ENCODE measurements at regions not wholly inside any gene's neighbourhood (a gene's known extent, or its start where the extent isn't known, plus 50 kb on each side); places are given as distances from the start of the nearest gene placed in this dataset.
"Not testable (repeated sequence)": the region's sequence is repeated elsewhere in the genome, so short reads cannot be mapped to it uniquely, and the experiment has no call there.

GRCh38 chr1:99062192-99062591 lies 57.5 kb upstream of the PLPPR5 start:
- Mint-ChIP-seq H3K9me3 (no peaks in the 10 kb centered on the region), H3K4me3 (no peak overlapping the region), H3K27me3 (peaks cover 3% of the 10 kb centered on the region), H3K4me1 (no peaks in the 10 kb centered on the region), H3K36me3 (no peaks in the 10 kb centered on the region), H3K27ac (no peak overlapping the region)
- ATAC-seq (ENCODE audit: low read depth) (no peak), DNase-seq (ENCODE audit: low spot score in 2 of 2) (no peak)

- ATAC-seq (ENCODE audit: low read depth): no peak
- Mint-ChIP-seq H3K4me1 (no peaks in the 10 kb centered on the region), H3K27ac (no peak overlapping the region), H3K4me3 (no peak overlapping the region), H3K27me3 (no peaks in the 10 kb centered on the region), H3K36me3 (no peaks in the 10 kb centered on the region), H3K9me3 (no peaks in the 10 kb centered on the region)
- DNase-seq (ENCODE audit: low spot score in 2 of 2): no peak
Observed at GRCh38 chr1:99069146-99069545, 64.5 kb upstream of the PLPPR5 start.

- ATAC-seq (ENCODE audit: low read depth); H3K4me1 Mint-ChIP-seq; H3K9me3 Mint-ChIP-seq; DNase-seq (ENCODE audit: low spot score in 2 of 2); H3K36me3 Mint-ChIP-seq; H3K4me3 Mint-ChIP-seq; H3K27ac Mint-ChIP-seq; H3K27me3 Mint-ChIP-seq: not testable (repeated sequence)
Observed at GRCh38 chr1:99078529-99078928, 73.9 kb upstream of the PLPPR5 start.

DNA sequence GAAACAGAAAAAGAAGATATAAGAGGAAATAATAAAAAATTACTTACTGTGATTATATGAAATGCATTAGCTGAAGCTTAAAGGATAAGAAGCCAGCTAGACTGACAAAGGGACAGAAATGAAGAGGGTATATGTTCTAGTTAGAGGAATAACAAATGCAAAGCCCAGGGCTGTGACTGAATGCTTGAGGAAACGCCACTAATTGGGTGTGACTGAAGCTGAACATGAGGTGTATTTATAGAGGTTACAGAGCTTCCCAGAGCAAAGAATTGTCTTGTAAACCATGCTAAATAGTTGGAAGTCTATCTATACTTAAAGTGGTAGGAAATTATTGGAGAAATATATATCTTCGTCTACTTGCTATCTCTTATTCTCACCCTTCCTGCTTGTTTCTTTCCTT lies 77.7 kb upstream of the PLPPR5 start:
- Mint-ChIP-seq H3K4me3 (no peak overlapping the region), H3K4me1 (peaks cover 2% of the 10 kb centered on the region), H3K27me3 (no peaks in the 10 kb centered on the region), H3K27ac (no peak overlapping the region), H3K36me3 (no peaks in the 10 kb centered on the region), H3K9me3 (peaks cover 4% of the 10 kb centered on the region)
- no peak for DNase-seq (ENCODE audit: low spot score in 2 of 2)
- ATAC-seq (ENCODE audit: low read depth): no peak

GRCh38 chr1:99083338-99083737 lies 78.7 kb upstream of the PLPPR5 start:
- DNase-seq (ENCODE audit: low spot score in 2 of 2): no peak
- no peaks in the 10 kb centered on the region for H3K36me3 Mint-ChIP-seq
- H3K27ac Mint-ChIP-seq: no peak overlapping the region
- no peak for ATAC-seq (ENCODE audit: low read depth)
- no peak overlapping the region for H3K4me3 Mint-ChIP-seq
- H3K4me1 Mint-ChIP-seq: peaks cover 2% of the 10 kb centered on the region
- no peaks in the 10 kb centered on the region for H3K27me3 Mint-ChIP-seq
- H3K9me3 Mint-ChIP-seq: peaks cover 7% of the 10 kb centered on the region

GRCh38 chr1:99084562-99084961 lies 79.9 kb upstream of the PLPPR5 start:
- Mint-ChIP-seq H3K36me3 (no peaks in the 10 kb centered on the region), H3K27me3 (no peaks in the 10 kb centered on the region), H3K27ac (no peak overlapping the region), H3K4me3 (no peak overlapping the region), H3K4me1 (peaks cover 2% of the 10 kb centered on the region), H3K9me3 (peaks cover 7% of the 10 kb centered on the region)
- DNase-seq (ENCODE audit: low spot score in 2 of 2) (no peak), ATAC-seq (ENCODE audit: low read depth) (no peak)

DNA sequence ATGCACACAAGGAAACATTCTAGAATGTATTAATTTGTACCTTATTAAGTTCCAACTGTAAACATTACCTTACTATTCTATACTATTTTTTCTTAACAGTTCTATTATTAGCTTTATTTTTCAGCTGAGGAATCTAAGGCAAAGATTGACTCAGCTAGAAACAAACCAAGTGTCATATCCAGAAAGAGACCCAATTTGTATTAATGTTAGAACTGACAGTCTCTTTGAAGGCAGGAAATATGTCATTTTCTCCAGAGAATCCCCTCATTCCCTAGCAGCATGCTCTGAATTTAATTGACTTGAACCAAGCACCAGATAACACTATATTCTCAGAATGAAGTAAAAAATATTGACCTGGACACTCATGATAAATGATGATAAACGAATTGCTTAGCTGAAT lies 81.4 kb upstream of the PLPPR5 start:
- Mint-ChIP-seq H3K9me3 (peaks cover 7% of the 10 kb centered on the region), H3K36me3 (no peaks in the 10 kb centered on the region), H3K27me3 (no peaks in the 10 kb centered on the region), H3K4me3 (no peak overlapping the region), H3K4me1 (peaks cover 2% of the 10 kb centered on the region), H3K27ac (no peak overlapping the region)
- DNase-seq (ENCODE audit: low spot score in 2 of 2) (no peak), ATAC-seq (ENCODE audit: low read depth) (no peak)

DNA sequence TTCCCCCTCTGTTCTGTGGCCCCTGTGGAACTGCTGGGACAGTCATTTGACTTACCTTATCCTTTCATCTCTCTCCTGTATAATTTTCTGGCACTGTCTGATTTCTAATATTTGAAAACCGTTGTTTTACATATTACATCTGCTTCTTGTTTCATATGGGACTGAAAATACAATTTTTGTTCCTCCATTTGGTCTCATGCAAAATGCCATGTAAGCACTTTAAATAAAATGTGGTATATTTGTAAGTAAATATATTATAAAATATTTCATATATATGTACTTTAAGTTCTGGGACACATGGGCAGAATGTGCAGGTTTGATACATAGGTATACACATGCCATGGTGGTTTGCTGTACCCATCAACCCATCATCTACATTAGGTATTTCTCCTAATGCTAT lies 93.9 kb upstream of the PLPPR5 start:
- Mint-ChIP-seq H3K9me3 (peaks cover 7% of the 10 kb centered on the region), H3K4me1 (no peaks in the 10 kb centered on the region), H3K27me3 (no peaks in the 10 kb centered on the region), H3K36me3 (no peaks in the 10 kb centered on the region), H3K4me3 (no peak overlapping the region), H3K27ac (no peak overlapping the region)
- ATAC-seq (ENCODE audit: low read depth): no peak
- no peak for DNase-seq (ENCODE audit: low spot score in 2 of 2)

DNA sequence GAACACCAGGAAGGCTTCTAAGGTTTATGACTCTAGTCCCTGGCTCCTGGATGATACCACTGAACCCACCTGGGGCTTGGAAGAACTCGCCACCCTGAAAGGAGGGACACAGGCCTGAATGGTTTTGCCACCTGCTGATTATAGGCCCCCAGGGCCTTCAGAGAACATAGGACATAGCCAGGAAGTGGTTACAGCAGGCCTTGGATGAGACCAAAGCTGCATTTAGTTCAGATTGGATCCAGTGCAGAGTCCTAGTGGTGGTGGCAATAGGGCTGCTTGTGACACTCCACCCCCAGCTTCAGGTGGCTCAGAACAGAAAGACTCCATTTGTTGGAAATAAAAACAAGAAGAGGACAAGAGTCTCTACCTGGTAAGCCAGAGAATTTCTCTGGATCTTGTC lies 101.6 kb upstream of the PLPPR5 start:
- H3K27me3 Mint-ChIP-seq: no peaks in the 10 kb centered on the region
- DNase-seq (ENCODE audit: low spot score in 2 of 2) (no peak), ATAC-seq (ENCODE audit: low read depth) (no peak)
- H3K4me1 Mint-ChIP-seq: no peaks in the 10 kb centered on the region
- no peaks in the 10 kb centered on the region for H3K36me3 Mint-ChIP-seq
- H3K4me3 Mint-ChIP-seq: no peak overlapping the region
- H3K9me3 Mint-ChIP-seq: peaks cover 2% of the 10 kb centered on the region
- no peak overlapping the region for H3K27ac Mint-ChIP-seq

- H3K27me3 Mint-ChIP-seq: no peaks in the 10 kb centered on the region
- H3K9me3 Mint-ChIP-seq: peaks cover 2% of the 10 kb centered on the region
- DNase-seq (ENCODE audit: low spot score in 2 of 2): no peak
- no peaks in the 10 kb centered on the region for H3K4me1 Mint-ChIP-seq
- H3K36me3 Mint-ChIP-seq: no peaks in the 10 kb centered on the region
- no peak overlapping the region for H3K4me3 Mint-ChIP-seq
- ATAC-seq (ENCODE audit: low read depth): no peak
- no peak overlapping the region for H3K27ac Mint-ChIP-seq
Observed at GRCh38 chr1:99107680-99108079, 103.0 kb upstream of the PLPPR5 start.

GRCh38 chr1:99110140-99111041 lies 105.7 kb upstream of the PLPPR5 start:
- ATAC-seq (ENCODE audit: low read depth): no peak

DNA sequence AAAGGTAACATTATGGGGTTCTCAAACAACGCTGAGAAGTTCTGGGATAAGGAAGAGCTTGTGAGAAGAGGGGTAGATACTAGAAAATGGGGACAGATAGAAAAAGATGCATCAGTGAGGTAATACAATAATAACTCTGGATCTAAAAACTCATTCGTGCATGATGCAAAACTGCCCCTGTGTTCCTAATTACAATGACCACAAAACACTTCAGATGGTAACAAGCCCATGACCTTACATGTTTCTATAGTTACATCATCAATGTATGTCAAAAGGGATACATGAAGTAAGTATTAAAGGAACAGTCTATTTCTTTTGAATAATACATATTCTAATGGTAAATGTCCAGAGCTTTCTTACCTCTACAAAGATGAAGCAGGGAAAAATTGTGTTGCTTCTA lies 110.6 kb upstream of the PLPPR5 start:
- no peak for ATAC-seq (ENCODE audit: low read depth)
- Mint-ChIP-seq H3K36me3 (no peaks in the 10 kb centered on the region), H3K9me3 (no peaks in the 10 kb centered on the region), H3K4me3 (no peak overlapping the region), H3K27ac (no peak overlapping the region), H3K27me3 (peaks cover 3% of the 10 kb centered on the region), H3K4me1 (no peaks in the 10 kb centered on the region)
- no peak for DNase-seq (ENCODE audit: low spot score in 2 of 2)

More at GRCh38 chr1:99110140-99111041, 105.7 kb upstream of the PLPPR5 start:
- no peak overlapping the region for H3K4me3 Mint-ChIP-seq
- no peaks in the 10 kb centered on the region for H3K4me1 Mint-ChIP-seq
- H3K27me3 Mint-ChIP-seq: peaks cover 3% of the 10 kb centered on the region
- DNase-seq (ENCODE audit: low spot score in 2 of 2): no peak
- peaks cover 2% of the 10 kb centered on the region for H3K9me3 Mint-ChIP-seq
- H3K36me3 Mint-ChIP-seq: no peaks in the 10 kb centered on the region
- H3K27ac Mint-ChIP-seq: no peak overlapping the region

DNA sequence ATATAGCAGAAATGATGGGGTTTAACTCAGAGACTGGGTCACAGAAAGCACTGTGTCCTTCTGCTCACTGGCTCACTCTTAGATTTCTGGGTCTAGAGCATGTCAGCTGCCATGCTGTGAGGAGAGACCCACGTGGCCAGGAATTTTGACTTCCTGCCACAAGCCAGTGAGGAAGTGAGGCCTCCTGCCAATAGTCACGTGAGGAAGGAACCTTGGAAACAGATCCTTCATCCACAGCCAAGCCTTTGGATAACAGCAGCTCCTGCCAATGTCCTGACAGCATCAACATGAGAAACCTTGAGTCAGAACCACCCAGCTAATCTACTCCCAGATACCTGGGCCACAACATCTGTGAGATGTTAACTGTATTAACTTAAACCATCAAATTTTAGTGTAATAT lies 114.5 kb upstream of the PLPPR5 start:
- ATAC-seq (ENCODE audit: low read depth) (no peak), DNase-seq (ENCODE audit: low spot score in 2 of 2) (no peak)
- Mint-ChIP-seq H3K4me1 (no peaks in the 10 kb centered on the region), H3K4me3 (no peak overlapping the region), H3K9me3 (no peaks in the 10 kb centered on the region), H3K27ac (no peak overlapping the region), H3K36me3 (no peaks in the 10 kb centered on the region), H3K27me3 (peaks cover 3% of the 10 kb centered on the region)

GRCh38 chr1:99122039-99122438 lies 117.4 kb upstream of the PLPPR5 start:
- no peaks in the 10 kb centered on the region for H3K27me3 Mint-ChIP-seq
- no peak overlapping the region for H3K4me3 Mint-ChIP-seq
- no peaks in the 10 kb centered on the region for H3K4me1 Mint-ChIP-seq
- H3K9me3 Mint-ChIP-seq: peaks cover 3% of the 10 kb centered on the region
- no peaks in the 10 kb centered on the region for H3K36me3 Mint-ChIP-seq
- DNase-seq (ENCODE audit: low spot score in 2 of 2): no peak
- ATAC-seq (ENCODE audit: low read depth): no peak
- H3K27ac Mint-ChIP-seq: no peak overlapping the region

GRCh38 chr1:99123936-99124335 lies 119.3 kb upstream of the PLPPR5 start:
- no peaks in the 10 kb centered on the region for H3K4me1 Mint-ChIP-seq
- DNase-seq (ENCODE audit: low spot score in 2 of 2) (no peak), ATAC-seq (ENCODE audit: low read depth) (no peak)
- H3K4me3 Mint-ChIP-seq: no peak overlapping the region
- H3K36me3 Mint-ChIP-seq: no peaks in the 10 kb centered on the region
- H3K27me3 Mint-ChIP-seq: no peaks in the 10 kb centered on the region
- H3K27ac Mint-ChIP-seq: no peak overlapping the region
- peaks cover 6% of the 10 kb centered on the region for H3K9me3 Mint-ChIP-seq
